Hematopoietic multipotent progenitor cell treated with erythropoietin and hydrocortisone succinate and interleukin-3 and kit ligand, for 15 days (in vitro differentiated cells): ENCODE measurements at regions not wholly inside any gene's neighbourhood (a gene's known extent, or its start where the extent isn't known, plus 50 kb on each side); places are given as distances from the start of the nearest gene placed in this dataset.
"Not testable (repeated sequence)": the region's sequence is repeated elsewhere in the genome, so short reads cannot be mapped to it uniquely, and the experiment has no call there.

Experiments
- DNase-seq: peaks from one replicate; pipeline ENCODE4 v3.0.0-alpha.2; 2015; ENCODE audit warnings: low spot score

- no peak for DNase-seq
Observed at GRCh38 chr16:73951481-73951880, 345.1 kb upstream of the PSMD7 start.

- DNase-seq = no peak
Observed at GRCh38 chr16:73949574-73950320, 346.9 kb upstream of the PSMD7 start.

GRCh38 chr16:73945631-73946030, 351.0 kb upstream of the PSMD7 start:
- no peak for DNase-seq

- not testable (repeated sequence) for DNase-seq
Observed at GRCh38 chr16:73943184-73943583, 353.4 kb upstream of the PSMD7 start.

- DNase-seq = not testable (repeated sequence)
Observed at GRCh38 chr16:73940786-73941185, 355.8 kb upstream of the PSMD7 start.

DNA sequence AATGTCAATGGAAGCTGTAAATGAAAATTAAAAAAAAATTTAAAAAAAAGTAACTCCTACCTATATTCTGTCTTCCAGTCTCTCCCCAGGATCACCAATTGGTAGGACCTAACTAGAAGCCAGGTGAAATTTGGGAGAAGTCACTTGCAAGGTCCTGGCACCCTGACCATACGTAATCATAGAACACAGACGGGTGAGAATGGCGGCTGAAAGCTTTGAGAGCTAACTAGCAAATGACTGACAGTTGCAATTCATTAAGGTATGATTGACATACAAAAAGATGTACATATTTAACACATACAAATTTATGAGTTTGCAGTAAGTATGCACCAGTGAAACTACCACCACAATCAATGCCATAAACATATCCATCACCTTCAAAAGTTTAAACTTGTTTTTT, 372.7 kb upstream of the PSMD7 start:
- no peak for DNase-seq

GRCh38 chr16:73921295-73921694, 375.3 kb upstream of the PSMD7 start:
- DNase-seq = no peak

- DNase-seq = no peak
Observed at GRCh38 chr16:73916829-73917594, 379.6 kb upstream of the PSMD7 start.

DNA sequence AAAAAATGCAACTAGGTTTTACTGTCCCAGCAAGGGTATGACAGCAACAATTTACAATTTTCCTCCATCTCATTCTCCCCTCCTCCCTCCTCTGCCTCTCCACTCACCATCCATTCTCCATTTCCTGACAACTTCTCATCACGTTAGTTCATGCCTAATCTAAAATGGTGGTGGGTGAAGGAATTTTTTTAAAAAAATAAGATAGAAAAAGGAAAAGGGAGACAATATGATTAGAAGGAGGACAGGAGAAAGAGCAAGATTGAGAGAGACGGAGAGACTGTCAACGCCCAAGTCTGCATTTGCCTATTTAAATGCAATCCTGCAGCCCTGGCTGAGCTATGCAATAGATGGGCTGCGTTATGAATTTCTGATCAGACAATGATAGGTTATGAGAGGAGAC, 380.7 kb upstream of the PSMD7 start:
- no peak for DNase-seq

DNA sequence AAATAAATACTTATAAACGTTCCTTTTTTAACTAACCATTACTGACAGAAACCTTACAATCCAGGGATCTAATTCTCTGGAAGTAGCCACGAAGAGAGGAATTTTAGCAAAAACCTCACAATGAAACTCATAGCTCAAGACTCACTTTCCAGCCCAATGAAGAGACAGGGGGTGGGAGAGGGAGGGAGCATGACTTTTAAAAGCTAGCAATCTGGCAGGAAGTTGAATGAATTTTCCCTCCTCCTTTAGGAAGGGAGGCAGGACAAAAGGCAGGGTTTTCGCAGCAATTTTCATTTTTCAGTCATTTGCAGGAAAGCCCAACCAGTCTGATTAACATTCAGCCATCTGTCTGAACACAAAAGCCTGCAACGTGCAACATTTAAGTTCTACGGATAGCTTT, 381.5 kb upstream of the PSMD7 start:
- DNase-seq = no peak

GRCh38 chr16:73912850-73913249, 383.8 kb upstream of the PSMD7 start:
- DNase-seq = no peak

GRCh38 chr16:73912281-73912680, 384.3 kb upstream of the PSMD7 start:
- no peak for DNase-seq

DNA sequence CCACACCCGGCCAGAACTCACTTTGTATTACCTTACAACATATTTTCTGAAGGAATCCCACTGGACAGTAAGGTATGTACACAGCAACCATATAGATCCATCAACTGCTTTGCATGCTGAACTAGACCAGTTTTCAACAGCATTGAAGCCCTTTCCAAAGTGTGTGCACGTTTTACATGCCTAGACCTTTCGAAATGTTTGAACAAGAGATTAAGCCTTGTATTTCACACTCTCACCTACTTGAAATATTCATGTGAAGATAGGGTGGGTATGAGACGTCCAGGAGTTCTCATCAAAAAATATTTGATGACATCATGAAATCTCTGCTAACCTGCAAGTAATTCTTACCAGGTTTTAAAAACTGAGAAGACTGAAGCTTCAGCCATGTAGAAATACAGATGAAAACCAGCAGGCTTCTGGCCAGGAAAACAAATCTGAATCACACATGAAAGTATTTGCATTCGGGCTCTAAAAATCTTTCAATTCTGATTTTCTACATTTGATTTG, 387.0 kb upstream of the PSMD7 start:
- DNase-seq = no peak

DNA sequence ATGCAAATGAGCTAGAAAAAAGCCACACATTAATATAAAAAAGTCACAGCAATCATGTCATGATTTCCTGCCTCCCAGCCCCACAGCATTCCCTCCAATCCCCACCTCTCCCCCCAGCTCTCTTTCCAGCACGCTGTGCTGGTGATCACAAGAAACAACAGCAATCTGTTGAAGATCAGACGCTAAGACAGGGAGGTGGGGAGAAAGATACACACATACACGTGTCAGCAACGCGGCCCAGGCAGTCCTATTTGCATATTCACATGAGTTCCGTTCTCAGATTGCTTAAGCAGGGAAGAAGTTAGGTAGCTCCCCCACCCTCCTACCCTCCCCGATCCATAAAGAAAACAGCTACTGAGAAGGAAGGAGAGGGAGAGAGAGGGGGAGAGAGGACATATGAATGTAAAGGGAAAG, 405.5 kb upstream of the PSMD7 start:
- no peak for DNase-seq

- DNase-seq = no peak
Observed at GRCh38 chr16:73890186-73891128, 406.2 kb upstream of the PSMD7 start.

- no peak for DNase-seq
Observed at GRCh38 chr16:73888840-73889490, 407.6 kb upstream of the PSMD7 start.

GRCh38 chr16:73887911-73888310, 408.7 kb upstream of the PSMD7 start:
- DNase-seq = no peak

DNA sequence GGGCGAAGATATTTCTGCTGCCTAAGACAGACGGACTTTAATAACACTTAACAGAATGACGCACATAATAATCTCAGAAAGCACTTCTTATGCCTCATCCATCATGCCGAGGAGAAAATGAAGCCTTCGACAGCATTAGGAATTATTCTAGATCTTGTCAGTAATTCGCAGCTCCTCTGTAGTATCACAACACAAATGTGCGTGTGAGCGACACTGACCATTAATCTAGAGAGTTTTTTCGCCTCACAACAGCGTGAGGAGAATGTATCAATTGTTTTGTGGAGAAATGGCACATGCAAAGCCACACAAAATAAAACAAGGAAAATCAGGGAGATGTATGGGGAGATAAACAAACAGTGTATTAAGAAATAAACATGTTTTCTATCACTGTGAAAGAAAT, 410.2 kb upstream of the PSMD7 start:
- no peak for DNase-seq

DNA sequence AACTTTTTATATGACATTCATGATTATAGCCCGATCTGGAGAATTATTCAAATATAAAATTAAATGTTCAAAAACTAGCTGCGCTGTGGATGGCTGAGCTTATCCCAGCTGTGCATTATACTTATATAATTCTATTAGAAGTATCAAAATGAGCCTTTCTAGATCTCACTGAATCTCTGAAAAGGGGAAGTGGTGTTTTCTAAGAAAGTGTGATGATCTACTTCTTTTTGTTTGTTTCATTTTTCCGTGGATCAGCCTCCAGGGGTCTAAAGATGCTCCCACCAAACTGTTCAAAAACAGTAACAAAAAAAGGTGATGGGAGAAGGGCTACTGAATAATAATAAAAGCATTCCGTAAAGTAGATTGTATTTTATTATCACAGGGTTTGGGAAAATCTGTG, 411.3 kb upstream of the PSMD7 start:
- DNase-seq = no peak

DNA sequence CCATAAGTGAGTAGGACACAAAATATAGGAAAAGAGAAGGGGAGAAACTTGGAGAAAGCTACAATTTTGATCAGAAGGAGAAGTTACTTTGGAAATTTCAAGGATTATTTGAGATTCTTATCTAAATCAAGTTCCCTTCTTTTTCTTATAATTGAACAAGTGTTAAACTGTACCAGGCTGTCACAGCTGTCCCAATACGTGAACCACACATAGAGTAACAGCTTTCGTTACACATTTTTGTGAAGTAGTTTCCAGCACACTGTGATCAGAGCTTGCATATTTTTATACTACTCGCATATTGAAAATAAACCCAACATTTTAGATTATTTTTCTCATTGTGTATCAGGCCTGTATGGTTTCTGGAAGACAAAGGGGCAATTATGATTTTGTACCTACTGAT, 412.8 kb upstream of the PSMD7 start:
- no peak for DNase-seq

DNA sequence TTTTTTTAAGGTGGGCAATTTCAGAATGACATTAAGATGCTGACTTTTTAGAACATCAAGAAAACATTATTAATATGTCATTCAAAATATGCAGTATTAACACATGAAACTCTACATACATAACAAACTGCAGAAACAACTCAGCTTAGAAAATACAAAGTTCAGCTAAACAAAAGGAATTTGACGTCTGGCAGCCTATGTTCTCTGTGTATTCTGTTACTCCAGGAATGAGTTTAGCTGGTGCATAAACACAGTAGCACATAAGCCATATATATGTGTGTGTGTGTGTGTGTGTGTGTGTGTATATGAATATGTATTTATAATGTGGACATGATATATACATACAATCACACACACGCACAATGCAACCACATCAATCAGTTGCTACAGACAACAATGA, 413.5 kb upstream of the PSMD7 start:
- no peak for DNase-seq

DNA sequence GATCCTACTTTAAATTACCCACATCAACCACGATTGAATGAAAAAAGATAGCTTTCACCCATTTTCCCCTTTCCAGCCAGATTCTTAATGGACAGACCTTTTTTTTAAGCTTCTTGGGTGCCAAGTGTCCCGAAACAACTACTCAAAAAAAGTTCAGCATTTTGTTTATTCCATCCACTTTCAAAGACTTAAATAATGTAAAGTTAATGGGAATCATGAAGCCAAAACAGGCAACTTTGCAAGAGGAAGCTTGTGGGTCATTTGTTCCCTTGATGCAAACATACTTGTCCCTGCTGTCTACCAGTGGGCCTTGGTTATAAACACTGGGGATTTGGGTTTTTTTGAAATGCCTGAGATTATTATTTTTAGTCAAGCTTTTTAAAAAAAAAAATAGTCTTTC, 414.0 kb upstream of the PSMD7 start:
- DNase-seq = no peak
